ENCODE measurements at regions not wholly inside any gene's neighbourhood (a gene's known extent, or its start where the extent isn't known, plus 50 kb on each side); places are given as distances from the start of the nearest gene placed in this dataset.
"Not testable (repeated sequence)": the region's sequence is repeated elsewhere in the genome, so short reads cannot be mapped to it uniquely, and the experiment has no call there.

DNA sequence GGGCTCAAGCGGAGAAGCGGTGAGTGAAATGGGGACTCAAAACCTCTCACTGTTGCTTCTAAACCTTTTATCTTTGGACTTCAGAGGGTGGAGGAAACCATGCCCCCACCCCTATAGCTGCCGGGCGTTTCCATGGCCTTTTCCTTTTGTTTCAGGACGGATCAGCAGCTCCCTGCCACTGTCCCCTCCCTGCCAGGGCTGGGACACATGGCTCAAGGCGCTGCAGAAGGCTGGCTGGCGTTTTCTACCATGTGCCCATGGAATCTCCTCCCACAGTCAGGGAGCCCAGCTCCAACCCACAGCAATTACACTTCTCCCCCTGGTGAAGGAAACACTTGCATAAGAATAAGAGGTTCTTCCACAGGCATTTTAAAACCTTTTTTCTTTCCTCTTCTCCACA lies 812.7 kb downstream of the PLA2G4A start:
- DNase-seq: no peak

DNA sequence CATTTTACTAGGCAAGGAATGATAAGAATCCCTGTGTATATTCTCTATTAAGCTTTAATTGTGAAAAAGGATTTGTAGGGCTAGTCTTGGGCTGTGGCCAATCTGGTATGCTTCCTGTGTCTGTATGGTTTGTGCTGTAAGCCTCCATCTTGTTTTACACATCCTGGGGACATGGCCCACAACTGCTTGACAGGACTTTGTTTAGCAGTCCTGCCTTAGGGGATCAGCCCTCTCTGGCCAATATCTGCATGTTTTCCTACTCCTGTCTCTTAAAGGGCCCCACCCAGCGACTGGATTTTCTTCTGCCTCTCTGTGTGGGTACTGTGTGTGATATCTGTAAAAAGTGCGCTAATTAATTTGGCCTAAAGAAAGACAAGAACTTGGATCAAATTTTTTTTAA lies 813.2 kb downstream of the PLA2G4A start:
- DNase-seq: no peak

DNA sequence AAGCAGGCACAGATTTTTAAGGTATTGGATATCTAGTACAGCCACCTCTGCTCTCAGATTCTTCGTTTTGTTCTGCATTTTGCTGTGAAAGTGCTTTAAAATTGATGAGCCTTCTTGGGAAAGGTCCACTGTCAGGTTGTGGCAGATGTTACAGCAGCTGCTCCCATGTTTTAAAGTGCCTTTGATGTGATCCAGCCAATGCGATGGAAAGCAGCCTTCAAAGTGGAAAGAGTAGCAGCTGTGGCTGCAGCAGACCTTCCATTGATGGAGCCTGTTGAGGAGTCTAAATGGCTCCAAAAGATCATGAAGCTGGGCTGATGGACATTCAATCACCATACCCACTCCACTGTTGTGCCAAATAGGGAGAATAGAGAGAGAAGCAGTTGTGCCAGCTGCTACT lies 816.9 kb downstream of the PLA2G4A start:
- no peak for DNase-seq

DNA sequence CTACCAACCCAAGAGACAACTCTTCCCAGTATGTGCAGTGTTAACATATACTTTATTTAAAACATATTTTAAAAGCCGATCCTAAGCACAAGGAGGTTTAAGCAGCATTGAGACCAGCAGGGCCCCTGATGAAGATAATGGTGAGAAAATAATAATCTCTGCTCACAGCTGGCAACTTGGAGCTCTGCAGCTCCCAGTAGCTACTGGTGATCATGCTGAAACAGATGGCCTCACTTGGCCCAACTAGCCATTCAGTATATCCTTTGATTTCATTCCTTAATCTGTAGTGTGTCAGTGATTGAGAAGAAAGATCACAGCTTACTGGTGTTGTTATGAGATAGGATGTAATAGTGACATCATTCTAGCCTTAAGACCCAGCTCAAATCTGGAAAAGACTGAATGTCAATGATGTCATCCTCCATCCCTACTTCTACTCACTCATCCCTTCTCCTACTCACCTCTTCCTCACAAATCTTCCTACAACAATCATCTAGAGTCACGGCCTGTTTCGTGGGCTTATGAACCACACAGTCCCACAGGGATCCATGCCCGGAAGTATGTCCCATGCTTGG lies 817.9 kb downstream of the PLA2G4A start:
- DNase-seq: no peak

DNA sequence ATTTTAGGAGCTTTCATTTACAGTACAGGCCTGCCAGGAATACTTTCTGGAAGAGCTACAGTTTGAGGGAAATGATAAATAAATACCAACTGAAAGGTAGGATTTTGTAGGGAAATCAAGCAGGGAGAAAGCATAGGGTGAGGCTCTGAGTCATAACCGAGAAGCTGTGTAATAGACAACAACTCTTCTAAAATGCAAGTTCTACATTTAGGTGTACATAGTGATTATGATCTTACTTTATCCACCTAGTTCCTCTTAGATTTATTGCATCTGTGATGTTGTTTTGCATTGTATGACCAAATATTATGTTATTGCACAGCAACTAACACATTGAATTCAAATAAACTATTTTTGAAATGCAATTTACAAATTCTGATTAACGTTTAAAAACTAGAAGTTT lies 819.3 kb downstream of the PLA2G4A start:
- no peak for DNase-seq

DNA sequence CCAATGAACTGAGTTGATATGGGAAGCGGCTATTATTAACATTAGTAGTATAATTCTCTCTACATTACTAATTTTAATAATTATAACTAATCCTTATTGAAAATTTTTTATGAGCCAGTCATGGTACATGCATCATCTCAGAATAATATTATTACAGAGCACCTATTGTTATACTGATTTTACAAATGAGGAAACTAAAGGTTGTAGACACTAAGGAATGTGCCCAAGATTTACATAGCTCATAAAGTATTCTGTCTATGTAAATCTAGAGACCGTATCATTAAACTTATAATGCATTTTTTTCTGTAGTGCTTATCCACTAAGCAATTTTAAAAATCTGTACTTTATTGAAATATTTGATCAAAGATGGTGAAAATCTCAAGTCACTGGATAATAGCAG lies 825.9 kb downstream of the PLA2G4A start:
- no peak for DNase-seq

DNA sequence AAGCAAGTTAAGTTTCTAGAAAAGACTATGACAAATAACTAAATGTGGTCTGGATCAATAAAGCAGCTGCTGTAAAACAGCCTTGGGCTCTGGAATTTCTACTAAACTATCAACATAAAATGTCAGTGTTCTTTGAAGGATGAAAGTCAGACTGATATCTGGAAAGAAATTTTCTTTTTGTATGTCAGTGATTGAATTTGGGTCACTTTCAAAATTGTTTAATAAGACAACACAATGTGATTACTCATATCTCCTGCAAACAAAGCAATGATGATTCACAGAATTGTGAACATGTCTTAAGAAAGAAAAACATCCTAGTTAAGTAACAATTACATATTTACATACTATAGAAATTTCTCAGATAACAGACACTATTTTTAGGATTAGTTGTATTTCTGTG lies 826.4 kb downstream of the PLA2G4A start:
- no peak for DNase-seq

DNA sequence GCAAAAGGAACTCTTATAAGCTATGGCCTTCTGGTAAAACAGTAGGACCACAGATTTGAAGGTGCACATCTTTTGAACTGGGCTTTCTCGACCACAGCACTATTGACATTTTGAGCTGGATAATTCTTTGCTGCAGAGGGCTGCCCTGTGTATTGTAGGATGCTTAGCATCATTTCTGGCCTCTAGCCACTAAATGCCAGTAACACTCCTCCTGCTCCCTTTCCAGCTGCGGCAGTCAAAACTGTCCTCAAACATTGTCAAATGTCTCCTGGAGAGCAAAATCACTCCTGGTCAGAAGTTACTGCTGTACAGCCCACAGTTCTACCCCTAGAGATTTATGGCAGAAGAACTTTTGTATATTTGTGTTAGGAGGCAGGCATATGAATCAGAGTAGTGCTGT lies 836.7 kb downstream of the PLA2G4A start:
- no peak for DNase-seq

DNA sequence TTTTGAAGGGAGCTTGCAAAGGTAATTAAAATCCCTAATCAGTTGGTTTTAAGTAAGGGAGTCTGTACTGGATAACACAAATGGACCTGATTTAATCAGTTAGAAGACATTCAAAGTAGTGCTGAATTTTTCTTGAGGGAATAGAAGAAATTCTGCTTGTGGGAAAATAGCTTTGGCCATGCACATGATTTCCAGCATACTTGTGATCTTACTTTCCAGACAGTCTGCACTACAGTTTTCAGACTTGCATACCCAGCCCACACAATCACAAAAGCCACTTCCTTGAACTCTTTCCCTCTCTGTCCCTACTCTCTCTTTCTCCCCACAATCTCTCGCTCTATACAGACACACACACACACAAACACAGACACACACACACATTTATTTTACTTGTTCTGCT lies 852.1 kb downstream of the PLA2G4A start:
- no peak for DNase-seq

DNA sequence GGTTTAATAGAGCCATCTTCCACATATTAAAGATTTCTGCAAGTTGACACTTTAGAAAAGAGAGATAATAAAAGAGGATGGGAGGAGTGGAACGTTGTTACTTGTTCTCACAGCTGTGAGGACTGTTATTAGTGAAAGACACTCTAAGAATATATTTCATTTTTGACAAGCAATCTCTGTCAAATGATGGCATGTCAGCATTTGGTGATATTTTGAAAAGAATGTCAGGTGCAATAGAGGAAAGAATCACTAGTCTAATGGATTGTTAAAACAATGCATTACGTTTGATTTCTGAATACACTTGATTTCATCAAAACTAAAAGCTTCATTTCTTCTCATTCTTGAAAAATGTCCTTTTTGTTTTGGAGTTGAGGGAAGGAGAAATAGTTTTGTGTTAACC lies 853.4 kb downstream of the PLA2G4A start:
- DNase-seq: no peak

DNA sequence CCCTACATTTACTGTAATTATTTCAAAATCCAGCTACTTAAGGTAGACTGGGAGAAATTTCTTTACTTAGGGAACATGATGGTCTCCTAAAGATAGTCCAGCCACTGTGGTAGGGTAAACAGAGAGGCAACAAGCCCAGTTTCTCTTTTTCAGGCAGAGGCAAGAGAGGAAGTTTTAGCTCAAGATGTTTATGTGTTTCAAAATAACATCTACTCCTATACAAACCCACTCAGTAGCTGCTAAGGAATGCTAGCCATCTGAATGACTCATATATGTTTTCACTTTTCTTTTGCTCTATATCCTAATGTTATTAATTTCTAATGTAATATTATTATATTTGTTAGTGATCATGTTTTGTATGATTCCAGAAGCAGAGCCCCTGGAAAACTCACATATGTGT lies 856.6 kb downstream of the PLA2G4A start:
- no peak for DNase-seq

DNA sequence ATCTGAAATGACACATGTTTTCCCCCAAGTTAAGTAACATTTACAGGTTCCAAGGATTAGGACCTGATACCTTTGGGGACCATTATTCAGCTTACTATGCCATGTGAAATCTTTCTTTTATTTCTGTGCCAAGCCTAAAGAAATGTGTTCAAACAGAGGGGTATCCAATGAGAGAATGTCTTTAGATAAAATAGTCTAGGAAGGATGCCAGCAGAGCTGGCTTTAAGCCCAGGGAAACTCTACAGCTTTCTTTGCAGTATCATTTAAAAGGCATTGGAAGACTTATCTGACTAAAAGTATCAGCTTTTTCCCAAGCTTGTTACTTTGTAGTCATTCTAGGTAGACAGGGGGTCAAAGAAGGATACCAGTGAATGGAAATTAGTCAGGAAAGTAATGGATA lies 860.4 kb downstream of the PLA2G4A start:
- no peak for DNase-seq

DNA sequence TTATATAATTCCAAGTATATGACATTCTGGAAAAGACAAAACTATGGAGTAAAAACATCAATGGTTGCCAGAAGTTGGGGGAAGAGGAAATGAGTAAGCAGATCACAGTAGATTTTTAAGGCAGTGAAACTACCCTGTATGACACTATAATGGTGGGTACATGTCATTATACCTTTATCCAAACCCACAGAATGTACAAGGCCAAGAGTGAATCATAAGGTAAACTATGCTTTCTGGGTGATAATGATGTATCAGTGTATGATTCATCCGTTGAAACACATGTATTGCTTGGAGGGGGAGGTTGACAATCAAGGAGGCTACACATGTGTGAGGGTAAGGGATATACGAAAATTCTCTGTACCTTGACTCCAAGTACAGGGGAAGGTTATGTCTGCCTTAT lies 862.7 kb downstream of the PLA2G4A start:
- no peak for DNase-seq

DNA sequence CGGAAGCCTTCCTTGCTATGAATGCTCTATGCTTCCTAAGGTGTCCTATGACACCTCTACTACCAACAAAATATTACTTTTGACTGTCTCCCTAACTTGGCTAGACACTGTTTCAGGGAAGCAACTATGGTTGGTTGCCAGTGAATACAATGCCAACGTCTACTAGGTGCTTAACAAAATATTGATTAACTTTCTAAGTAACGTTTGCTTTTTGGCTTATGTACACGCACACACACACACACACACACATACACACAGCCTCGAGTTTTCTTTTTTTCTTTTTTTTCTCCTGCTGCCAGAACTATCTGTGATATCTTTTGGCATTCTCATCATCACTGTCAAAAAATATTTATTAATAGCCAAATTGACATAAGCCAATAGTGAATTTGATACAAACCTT lies 864.0 kb downstream of the PLA2G4A start:
- DNase-seq: no peak

DNA sequence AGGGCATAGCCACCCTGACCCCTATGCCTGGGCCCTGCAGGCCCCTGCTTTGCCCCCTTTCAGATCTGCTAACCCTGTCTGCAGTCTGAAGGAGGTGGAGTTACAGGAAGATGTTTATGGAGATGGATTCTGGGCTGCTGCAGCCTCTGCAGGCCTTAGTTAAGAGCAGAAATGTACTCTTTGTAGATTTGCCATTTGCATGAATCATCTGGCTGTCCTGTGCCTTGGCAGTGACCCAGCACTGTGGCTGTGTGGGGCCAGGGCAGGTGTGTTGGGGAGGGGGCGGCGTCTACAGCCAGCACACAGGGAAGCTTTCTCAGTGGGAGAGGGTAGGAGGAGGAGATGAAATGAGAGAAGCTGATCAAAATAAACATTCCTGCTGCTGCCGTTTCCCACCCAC lies 867.3 kb downstream of the PLA2G4A start:
- DNase-seq: no peak

DNA sequence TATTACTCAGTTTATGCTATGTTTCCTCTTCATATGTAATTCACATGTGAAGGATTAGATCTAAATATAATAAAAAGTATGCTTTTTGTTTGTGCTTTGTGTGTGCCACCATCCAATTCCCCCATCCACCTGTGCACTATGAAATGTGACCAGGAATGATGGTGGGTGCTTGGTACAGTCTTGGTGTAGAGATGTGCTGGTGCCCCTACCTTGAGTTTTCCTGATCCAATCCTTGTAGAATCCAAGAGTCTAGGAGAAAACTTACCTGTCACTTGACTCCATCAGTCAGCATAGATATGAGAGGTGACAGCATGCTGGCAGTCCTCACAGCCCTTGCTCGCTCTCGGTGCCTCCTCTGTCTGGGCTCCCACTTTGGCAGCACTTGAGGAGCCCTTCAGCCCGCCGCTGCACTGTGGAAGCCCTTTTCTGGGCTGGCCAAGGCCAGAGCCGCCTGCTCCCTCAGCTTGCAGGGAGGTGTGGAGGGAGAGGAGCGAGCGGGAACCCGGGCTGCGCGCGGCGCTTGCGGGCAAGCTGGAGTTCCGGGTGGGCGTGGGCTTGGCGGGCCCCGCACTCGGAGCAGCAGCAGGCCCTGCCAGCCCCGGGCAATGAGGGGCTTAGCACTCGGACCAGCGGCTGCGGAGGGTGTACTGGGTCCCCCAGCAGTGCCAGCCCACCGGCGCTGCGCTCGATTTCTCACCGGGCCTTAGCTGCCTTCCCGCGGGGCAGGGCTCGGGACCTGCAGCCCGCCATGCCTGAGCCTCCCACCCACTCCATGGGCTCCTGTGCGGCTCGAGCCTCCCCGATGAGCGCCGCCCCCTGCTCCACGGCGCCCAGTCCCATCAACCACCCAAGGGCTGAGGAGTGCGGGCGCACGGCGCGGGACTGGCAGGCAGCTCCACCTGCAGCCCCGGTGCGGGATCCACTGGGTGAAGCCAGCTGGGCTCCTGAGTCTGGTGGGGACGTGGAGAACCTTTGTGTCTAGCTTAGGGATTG lies 874.7 kb downstream of the PLA2G4A start:
- DNase-seq: not testable (repeated sequence)

DNA sequence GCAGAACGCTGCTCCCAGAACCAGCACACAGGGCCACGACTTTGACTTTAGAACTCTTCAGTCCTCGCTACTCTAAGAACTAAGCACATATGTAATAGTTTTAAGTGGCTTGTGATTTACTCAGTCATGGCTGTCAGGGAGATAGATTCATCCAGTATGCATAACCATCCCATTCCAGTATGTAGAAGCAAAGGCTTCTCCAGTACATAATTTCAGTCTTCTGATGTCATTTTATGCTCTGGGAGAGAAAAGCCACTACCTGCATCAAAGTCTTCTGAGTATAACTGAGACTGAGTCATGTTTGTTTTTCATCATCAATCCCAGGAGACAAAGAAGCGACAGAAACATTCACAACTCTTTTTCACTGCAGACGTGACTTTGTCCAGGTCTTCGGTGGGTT lies 885.7 kb downstream of the PLA2G4A start:
- DNase-seq: no peak

DNA sequence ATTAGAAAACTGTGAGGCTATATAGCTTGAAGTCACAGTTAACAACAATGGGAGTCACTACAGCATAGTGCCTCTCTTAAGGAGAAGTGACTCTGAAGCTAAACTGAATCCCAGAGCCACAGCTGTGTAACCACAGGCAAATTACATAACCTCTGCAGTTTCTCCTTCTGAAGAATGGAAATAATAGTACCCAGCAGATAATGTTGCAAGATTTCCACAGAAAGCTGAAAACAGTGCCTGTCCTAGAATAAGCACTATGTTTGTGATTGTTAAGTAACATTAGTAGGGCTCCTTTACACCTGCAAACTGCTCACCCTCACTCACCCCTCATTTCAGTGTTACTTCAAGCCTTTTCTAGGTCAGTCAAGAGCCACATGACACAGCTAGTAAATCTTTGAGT lies 886.7 kb downstream of the PLA2G4A start:
- DNase-seq: no peak

DNA sequence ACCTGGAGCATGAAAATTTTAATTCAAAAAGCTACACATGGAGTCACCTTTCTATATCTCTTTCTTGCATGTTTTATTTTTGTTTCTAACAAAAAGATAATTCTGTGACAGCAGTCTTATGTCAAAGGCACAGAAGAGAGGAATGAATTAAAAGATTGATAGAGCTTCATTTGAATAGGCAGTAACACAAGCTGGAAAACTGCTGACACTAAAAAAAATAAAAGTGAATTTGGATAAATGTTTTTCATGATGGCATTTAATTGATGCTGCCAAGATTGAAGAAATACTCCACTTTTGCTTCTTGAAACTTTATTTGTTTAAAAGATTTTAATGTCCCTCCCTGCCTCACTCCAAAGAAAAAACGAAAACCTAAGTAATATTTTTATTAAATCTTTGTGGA lies 887.4 kb downstream of the PLA2G4A start:
- no peak for DNase-seq

DNA sequence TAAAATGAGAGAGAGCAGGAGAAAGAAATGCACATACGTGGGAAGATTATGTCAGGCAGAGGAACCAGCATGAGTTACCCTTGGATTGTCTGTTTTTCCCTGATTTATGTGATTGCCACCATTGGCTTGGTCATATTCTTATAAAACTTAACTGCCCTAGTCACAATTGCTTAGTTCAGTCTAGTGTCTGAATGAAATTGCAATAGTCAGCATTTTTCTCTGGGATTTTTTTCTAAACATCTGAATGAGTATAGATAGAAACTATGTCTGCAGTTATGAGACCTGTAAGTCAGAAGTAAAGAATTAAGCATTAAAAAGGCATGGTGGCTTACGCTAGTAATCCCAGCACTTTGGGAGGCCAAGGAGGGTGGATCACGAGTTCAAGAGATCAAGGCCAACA lies 889.8 kb downstream of the PLA2G4A start:
- no peak for DNase-seq

DNA sequence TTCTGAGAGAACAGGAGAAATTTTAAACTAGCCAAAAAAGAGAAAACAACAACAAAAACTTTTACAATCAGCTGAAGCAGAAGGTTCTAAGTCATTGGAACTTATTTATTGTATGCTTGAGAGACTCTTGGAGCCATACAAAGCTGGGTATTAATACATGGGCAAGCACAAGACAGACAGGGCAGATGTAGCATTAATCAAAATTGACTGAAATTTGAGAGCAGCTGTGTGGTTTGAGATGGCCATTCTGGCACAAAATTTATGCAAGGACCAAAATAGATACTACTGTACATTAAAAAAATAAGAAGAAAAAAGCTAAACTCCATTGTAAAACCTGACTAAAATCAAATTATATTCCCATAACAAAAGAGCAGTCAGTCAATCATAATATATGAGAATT lies 892.5 kb downstream of the PLA2G4A start:
- DNase-seq: no peak

DNA sequence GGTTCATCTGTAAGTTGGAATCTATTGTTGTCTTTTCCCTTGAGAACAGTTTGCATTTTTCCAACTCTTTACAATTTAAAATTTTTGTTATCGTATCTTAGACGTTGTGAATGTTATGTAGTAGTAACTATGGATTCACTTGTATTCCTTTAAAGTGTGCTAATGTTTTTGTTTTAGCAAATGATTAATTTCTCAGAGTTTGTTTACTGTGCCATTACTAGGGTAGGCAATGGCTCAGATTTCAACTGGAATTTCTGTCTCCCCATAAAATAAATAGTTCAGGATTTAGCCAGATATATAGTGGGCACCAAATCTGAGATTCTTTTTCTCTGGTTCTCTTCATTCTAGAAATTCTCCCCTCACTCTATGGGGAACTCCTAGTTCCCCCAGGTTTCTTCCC lies 896.5 kb downstream of the PLA2G4A start:
- no peak for DNase-seq

DNA sequence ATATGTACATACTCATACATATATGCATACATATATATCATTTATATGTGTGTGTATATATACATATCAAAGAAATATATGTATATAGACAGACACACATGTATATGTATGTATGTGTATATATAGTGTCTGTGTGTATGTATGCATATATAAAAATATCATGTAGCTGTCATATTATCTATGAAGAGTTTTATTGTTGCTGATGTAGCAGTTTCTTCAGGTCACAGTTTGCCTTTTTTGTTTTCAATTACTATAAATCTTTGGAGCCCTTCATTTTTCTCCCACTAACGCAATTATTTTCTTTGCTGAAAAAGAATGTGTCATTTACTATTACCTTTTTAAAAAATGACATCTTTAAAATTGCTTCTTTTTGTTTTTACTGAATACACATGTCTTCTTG lies 904.5 kb downstream of the PLA2G4A start:
- no peak for DNase-seq

DNA sequence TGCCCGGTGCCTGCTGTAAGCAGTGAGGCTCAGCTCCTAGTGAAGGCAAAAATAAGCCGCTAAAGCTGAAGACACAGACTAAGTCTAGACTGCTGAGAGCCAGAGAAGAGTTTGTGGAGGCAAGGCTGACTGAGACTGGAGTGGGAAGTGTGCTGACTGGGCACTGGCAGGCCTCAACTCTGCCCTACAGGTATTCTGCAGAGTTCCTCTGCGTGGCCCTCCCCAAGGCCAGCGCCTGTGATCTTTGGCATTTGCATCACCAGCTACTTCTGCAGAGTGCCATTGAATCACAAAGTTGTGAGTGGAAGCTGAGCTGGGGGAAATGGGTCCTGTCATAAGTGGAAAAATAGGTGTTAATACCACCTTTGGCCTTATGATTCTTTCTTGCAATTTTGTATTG lies 905.7 kb downstream of the PLA2G4A start:
- DNase-seq: no peak

DNA sequence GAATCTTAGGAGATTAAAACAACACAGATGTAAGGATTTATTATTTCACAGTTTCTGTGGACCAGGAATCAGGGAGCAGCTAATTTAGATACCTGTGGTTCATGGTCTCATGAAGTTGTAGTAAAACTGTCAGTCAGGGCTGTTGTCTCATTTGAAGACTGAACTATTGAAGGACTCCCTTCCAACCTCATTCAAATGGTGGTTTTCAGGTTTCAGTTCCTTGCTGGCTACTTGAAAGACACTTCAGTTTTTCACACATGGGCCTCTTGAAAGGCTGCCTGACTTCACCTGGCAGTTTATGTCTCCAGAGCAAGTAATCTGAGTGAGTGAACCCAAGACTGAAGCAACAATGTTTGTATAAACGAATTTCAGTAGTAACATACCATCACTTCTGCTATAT lies 915.9 kb downstream of the PLA2G4A start:
- DNase-seq: no peak
